ENCODE measurements at regions not wholly inside any gene's neighbourhood (a gene's known extent, or its start where the extent isn't known, plus 50 kb on each side); places are given as distances from the start of the nearest gene placed in this dataset.

DNA sequence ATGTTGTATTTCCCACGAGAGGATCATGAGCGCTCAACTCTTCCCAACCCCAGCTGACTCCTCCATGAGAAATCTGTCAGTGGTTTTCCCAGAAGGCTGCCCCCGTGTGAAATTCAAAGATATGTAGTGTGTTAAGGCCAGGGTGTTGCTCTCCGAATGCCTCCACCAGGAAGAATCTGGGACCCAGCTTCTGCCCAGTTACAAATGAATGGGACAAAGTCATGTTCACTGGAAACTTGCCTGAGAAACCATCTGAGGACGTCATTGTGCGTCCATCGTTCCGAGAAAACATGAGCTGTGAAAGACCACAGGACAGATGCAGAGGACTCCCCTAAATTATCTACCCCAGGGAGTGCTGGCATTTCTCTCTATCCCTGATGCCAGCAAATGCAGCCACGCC, 86.0 kb downstream of the AIPL1 start:
- H3K27ac ChIP-seq: no peak overlapping the region
- no peak for DNase-seq
- H3K4me3 ChIP-seq (replicated peaks in 1 of 3): no peak overlapping the region
- 78 to 79% methylated on average over 9 of the region's 9 CpGs for WGBS, 2 donors
- H3K9me3 ChIP-seq: no peaks in the 10 kb centered on the region
- TF ChIP-seq CTCF (IDR thresholded peaks at IDR 0.05): no peak
- no peak for TF ChIP-seq POLR2A (IDR thresholded peaks at IDR 0.05)
- no peaks in the 10 kb centered on the region for H3K27me3 ChIP-seq
- intact Hi-C loops (cut with DNase I): no loop called here
- no peaks in the 10 kb centered on the region for H3K36me3 ChIP-seq
- no peaks in the 10 kb centered on the region for H3K4me1 ChIP-seq

GRCh38 chr17:6347776-6348175, 87.1 kb downstream of the AIPL1 start:
- WGBS, 2 donors: 81 to 83% methylated on average over 3 to 4 of the region's 4 CpGs
- no peak for DNase-seq

GRCh38 chr17:6346986-6347385, 87.9 kb downstream of the AIPL1 start:
- intact Hi-C loops (cut with DNase I): no loop called here
- DNase-seq: no peak
- H3K4me1 ChIP-seq: no peaks in the 10 kb centered on the region
- H3K27me3 ChIP-seq: no peaks in the 10 kb centered on the region
- no peak overlapping the region for H3K27ac ChIP-seq
- H3K4me3 ChIP-seq (replicated peaks in 1 of 3): no peak overlapping the region
- WGBS, 2 donors: 90 to 92% methylated on average over 2 of the region's 2 CpGs
- no peak for TF ChIP-seq POLR2A (IDR thresholded peaks at IDR 0.05)
- no peak for TF ChIP-seq CTCF (IDR thresholded peaks at IDR 0.05)
- H3K9me3 ChIP-seq: no peaks in the 10 kb centered on the region
- no peaks in the 10 kb centered on the region for H3K36me3 ChIP-seq

More at GRCh38 chr17:6347776-6348175, 87.1 kb downstream of the AIPL1 start:
- no peaks in the 10 kb centered on the region for H3K4me1 ChIP-seq
- H3K27me3 ChIP-seq: no peaks in the 10 kb centered on the region
- TF ChIP-seq POLR2A (IDR thresholded peaks at IDR 0.05) (no peak), CTCF (IDR thresholded peaks at IDR 0.05) (no peak)
- no peaks in the 10 kb centered on the region for H3K36me3 ChIP-seq
- H3K4me3 ChIP-seq (replicated peaks in 1 of 3): no peak overlapping the region
- intact Hi-C loops (cut with DNase I): no loop called here
- no peaks in the 10 kb centered on the region for H3K9me3 ChIP-seq
- no peak overlapping the region for H3K27ac ChIP-seq

DNA sequence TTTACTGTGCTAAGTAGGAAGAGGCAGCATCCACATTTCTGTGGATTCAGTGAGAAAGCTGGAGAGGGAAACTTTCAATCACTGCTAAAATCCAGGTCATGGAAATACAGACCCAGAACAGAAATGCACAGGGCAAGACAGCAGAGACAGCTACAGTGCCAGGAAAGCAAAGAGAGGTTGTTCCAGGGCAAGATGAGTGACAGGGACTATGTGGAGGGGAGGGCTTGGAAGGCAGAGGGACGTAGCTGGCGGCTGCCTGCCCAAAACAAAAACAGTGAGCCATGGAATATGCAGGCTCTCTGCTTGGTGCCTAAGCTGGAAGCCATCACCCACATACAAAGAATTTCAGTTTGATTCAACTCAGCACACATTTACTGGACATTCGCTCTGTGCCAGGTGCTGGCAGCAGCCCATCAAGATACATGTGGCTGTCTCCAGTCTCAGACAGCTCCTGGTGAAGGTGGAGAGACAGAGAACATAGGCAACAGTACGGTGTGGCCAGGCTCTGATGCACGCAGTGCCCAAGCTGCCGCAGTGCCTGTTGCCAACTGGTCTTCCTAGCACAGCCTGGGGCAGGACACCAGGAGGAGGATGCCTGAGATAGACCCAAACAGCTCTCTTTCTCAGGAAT, 88.7 kb downstream of the AIPL1 start:
- no peak for DNase-seq
- no peaks in the 10 kb centered on the region for H3K9me3 ChIP-seq
- no peak overlapping the region for H3K4me3 ChIP-seq (replicated peaks in 1 of 3)
- no peaks in the 10 kb centered on the region for H3K36me3 ChIP-seq
- 64 to 74% methylated on average over 6 of the region's 6 CpGs for WGBS, 2 donors
- intact Hi-C loops (cut with DNase I): no loop called here
- H3K27me3 ChIP-seq: no peaks in the 10 kb centered on the region
- no peak overlapping the region for H3K27ac ChIP-seq
- H3K4me1 ChIP-seq: no peaks in the 10 kb centered on the region
- no peak for TF ChIP-seq POLR2A (IDR thresholded peaks at IDR 0.05)
- TF ChIP-seq CTCF (IDR thresholded peaks at IDR 0.05): no peak

DNA sequence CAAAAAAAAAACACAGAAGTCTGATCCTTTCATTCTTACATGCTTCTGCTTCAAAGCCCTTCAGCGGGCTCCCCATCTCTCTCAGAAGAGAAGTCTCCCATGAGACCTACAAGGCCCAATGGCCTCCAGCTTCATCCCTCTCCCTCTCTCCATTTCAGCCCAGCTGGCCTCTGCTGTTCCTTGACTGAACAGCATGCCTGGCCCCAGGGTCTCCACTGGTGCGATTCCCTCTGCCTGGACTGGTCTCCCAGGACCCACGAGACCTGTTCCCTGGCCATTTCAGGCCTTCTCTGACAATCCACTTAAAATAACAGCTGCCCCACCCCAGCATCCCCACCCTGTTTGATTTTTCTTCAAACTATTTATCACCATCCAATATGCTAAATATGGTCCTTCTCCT, 91.2 kb downstream of the AIPL1 start:
- no peaks in the 10 kb centered on the region for H3K27me3 ChIP-seq
- no peak overlapping the region for H3K4me3 ChIP-seq (replicated peaks in 1 of 3)
- no peak overlapping the region for H3K27ac ChIP-seq
- no peaks in the 10 kb centered on the region for H3K4me1 ChIP-seq
- intact Hi-C loops (cut with DNase I): no loop called here
- no peaks in the 10 kb centered on the region for H3K36me3 ChIP-seq
- H3K9me3 ChIP-seq: no peaks in the 10 kb centered on the region
- DNase-seq: no peak
- TF ChIP-seq POLR2A (IDR thresholded peaks at IDR 0.05): no peak
- no peak for TF ChIP-seq CTCF (IDR thresholded peaks at IDR 0.05)
- WGBS, 2 donors: 77 to 88% methylated on average over 3 of the region's 3 CpGs

Measured in thyroid gland (tissue), 4 donors.